ENCODE measurements at regions not wholly inside any gene's neighbourhood (a gene's known extent, or its start where the extent isn't known, plus 50 kb on each side); places are given as distances from the start of the nearest gene placed in this dataset.

- peaks cover 0 to 3% (median 0%) of the 10 kb centered on the region in 4 donors for H3K9me3 ChIP-seq (ENCODE audit: control insufficient read depth in 4 of 4, insufficient read depth in 3 of 4, low read length in 3 of 4)
- no peak overlapping the region for H3K27ac ChIP-seq (ENCODE audit: low read depth in 1 of 2, low read length in 1 of 2)
- no peak overlapping the region for H3K9ac ChIP-seq (ENCODE audit: insufficient read depth in 1 of 2, low read length in 2 of 2)
- peaks cover 0 to 34% (median 10%) of the 10 kb centered on the region in 3 donors for H3K27me3 ChIP-seq (ENCODE audit: control insufficient read depth in 3 of 3, insufficient read depth in 3 of 3, low read length in 2 of 3)
- DNase-seq, result peak in 1 of 3 donors; percentile 31
- H3K4me1 ChIP-seq (ENCODE audit: control insufficient read depth in 5 of 5, insufficient read depth in 5 of 5, low read length in 5 of 5), result no peaks in the 10 kb centered on the region
- H3K4me3 ChIP-seq, result no peak overlapping the region
- 47 to 63% methylated on average over 4 of the region's 4 CpGs for WGBS, 2 donors
- no peak for ATAC-seq (ENCODE audit: insufficient read depth, low FRiP score)
- no peaks in the 10 kb centered on the region for H3K36me3 ChIP-seq (ENCODE audit: control insufficient read depth in 4 of 4, insufficient read depth in 4 of 4, low read length in 4 of 4)
- TF ChIP-seq, protein P1, sequence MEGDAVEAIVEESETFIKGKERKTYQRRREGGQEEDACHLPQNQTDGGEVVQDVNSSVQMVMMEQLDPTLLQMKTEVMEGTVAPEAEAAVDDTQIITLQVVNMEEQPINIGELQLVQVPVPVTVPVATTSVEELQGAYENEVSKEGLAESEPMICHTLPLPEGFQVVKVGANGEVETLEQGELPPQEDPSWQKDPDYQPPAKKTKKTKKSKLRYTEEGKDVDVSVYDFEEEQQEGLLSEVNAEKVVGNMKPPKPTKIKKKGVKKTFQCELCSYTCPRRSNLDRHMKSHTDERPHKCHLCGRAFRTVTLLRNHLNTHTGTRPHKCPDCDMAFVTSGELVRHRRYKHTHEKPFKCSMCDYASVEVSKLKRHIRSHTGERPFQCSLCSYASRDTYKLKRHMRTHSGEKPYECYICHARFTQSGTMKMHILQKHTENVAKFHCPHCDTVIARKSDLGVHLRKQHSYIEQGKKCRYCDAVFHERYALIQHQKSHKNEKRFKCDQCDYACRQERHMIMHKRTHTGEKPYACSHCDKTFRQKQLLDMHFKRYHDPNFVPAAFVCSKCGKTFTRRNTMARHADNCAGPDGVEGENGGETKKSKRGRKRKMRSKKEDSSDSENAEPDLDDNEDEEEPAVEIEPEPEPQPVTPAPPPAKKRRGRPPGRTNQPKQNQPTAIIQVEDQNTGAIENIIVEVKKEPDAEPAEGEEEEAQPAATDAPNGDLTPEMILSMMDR (IDR thresholded peaks at IDR 0.05; ENCODE audit: control extremely low read depth, extremely low read depth), result no peak
These were observed 91.6 kb downstream of the MAGEB17 start for GRCh38 chrX:16258882-16259281.

DNA sequence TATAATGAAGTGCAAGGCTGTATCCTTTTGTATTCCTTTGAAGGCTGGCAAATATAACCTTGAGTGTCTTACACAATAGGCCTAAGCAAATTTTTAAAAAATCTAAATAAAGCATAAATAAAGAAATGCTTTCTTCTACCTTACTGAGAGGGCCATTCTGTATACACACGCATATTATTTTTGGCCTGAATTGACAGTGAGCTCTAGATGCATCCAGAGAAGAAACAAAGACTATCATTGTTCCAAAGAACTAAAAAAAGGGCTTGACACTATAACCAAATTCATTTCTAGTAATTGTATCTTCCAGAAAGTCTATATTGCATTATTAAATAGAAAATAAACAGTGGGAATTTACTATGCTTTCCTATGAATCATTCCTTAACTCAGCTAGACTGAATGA lies 100.2 kb downstream of the MAGEB17 start:
- no peaks in the 10 kb centered on the region for H3K36me3 ChIP-seq (ENCODE audit: control insufficient read depth in 4 of 4, insufficient read depth in 4 of 4, low read length in 4 of 4)
- H3K27ac ChIP-seq (ENCODE audit: low read depth in 1 of 2, low read length in 1 of 2), result no peak overlapping the region
- peaks cover 0 to 2% (median 0%) of the 10 kb centered on the region in 4 donors for H3K9me3 ChIP-seq (ENCODE audit: control insufficient read depth in 4 of 4, insufficient read depth in 3 of 4, low read length in 3 of 4)
- no peak overlapping the region for H3K4me3 ChIP-seq
- H3K27me3 ChIP-seq (ENCODE audit: control insufficient read depth in 3 of 3, insufficient read depth in 3 of 3, low read length in 2 of 3), result peaks cover 0 to 32% (median 7%) of the 10 kb centered on the region in 3 donors
- no peak for DNase-seq
- no peak for ATAC-seq (ENCODE audit: insufficient read depth, low FRiP score)
- WGBS, 2 donors, result 92 to 94% methylated on average over 1 of the region's 1 CpG
- TF ChIP-seq, protein P1 (IDR thresholded peaks at IDR 0.05; ENCODE audit: control extremely low read depth, extremely low read depth), result no peak
- no peaks in the 10 kb centered on the region for H3K4me1 ChIP-seq (ENCODE audit: control insufficient read depth in 5 of 5, insufficient read depth in 5 of 5, low read length in 5 of 5)
- H3K9ac ChIP-seq (ENCODE audit: insufficient read depth in 1 of 2, low read length in 2 of 2), result no peak overlapping the region

DNA sequence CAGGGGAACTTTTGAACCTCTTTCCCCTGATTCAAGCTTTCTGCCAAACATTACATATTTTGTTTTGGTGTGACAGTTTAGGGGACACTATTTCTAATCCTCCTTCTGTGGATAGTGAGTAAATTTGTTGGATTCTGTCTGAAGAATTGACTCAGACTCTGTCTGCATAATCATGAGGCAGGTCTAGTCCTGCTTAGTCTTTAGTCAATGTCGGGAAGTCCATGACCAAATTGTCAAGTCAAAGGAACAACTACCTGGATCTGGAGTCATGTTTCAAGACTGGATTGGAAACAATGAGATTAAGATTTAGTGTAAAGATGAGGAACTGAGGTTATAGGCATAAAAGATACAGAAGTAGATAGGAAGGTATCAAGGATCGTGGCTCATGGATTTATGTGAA lies 100.9 kb downstream of the MAGEB17 start:
- peaks cover 0 to 25% (median 7%) of the 10 kb centered on the region in 3 donors for H3K27me3 ChIP-seq (ENCODE audit: control insufficient read depth in 3 of 3, insufficient read depth in 3 of 3, low read length in 2 of 3)

More for the DNA sequence above, 100.9 kb downstream of the MAGEB17 start:
- TF ChIP-seq, protein P1 (IDR thresholded peaks at IDR 0.05; ENCODE audit: control extremely low read depth, extremely low read depth), result no peak
- Histone ChIP-seq H3K27ac (ENCODE audit: low read depth in 1 of 2, low read length in 1 of 2) (no peak overlapping the region), H3K9me3 (ENCODE audit: control insufficient read depth in 4 of 4, insufficient read depth in 3 of 4, low read length in 3 of 4) (peaks cover 0 to 2% (median 0%) of the 10 kb centered on the region in 4 donors), H3K4me3 (no peak overlapping the region), H3K36me3 (ENCODE audit: control insufficient read depth in 4 of 4, insufficient read depth in 4 of 4, low read length in 4 of 4) (no peaks in the 10 kb centered on the region), H3K9ac (ENCODE audit: insufficient read depth in 1 of 2, low read length in 2 of 2) (no peak overlapping the region), H3K4me1 (ENCODE audit: control insufficient read depth in 5 of 5, insufficient read depth in 5 of 5, low read length in 5 of 5) (no peaks in the 10 kb centered on the region)
- DNase-seq, result no peak
- 88 to 91% methylated on average over 2 of the region's 2 CpGs for WGBS, 2 donors
- no peak for ATAC-seq (ENCODE audit: insufficient read depth, low FRiP score)
